HCEC 1CT (cell line): ENCODE measurements at regions not wholly inside any gene's neighbourhood (a gene's known extent, or its start where the extent isn't known, plus 50 kb on each side); places are given as distances from the start of the nearest gene placed in this dataset.
"Not testable (repeated sequence)": the region's sequence is repeated elsewhere in the genome, so short reads cannot be mapped to it uniquely, and the experiment has no call there.

Experiments
- DNase-seq: peaks from one replicate; pipeline ENCODE4 v3.0.0-alpha.2; 2017

- DNase-seq = no peak
These were observed 52.5 kb upstream of the FBXO28 start for GRCh38 chr1:224061436-224061835.

DNA sequence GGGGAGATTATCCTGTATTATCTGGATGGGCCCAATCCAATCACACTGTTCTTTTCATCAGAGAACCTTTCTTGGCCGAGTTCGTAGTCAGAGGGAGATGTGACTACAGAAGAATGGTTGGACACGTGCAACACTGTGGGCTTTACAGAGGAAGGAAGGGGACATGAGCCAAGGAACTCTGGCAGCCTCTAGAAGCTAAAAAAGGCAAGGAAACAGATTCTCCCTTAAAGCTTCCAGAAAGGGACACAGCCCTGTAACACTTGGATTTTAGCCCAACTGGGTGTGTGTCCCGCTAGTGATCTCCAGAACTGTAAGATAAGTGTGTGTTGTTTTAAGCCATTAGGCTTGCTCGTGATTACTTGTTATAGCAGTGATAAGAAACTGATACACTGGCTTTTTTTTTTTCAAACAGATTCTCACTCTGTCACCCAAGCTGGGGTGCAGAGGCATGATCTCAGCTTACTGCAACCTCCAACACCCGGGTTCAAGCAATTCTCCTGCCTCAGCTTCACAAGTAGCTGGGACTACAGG, 53.9 kb upstream of the FBXO28 start:
- DNase-seq = no peak

DNA sequence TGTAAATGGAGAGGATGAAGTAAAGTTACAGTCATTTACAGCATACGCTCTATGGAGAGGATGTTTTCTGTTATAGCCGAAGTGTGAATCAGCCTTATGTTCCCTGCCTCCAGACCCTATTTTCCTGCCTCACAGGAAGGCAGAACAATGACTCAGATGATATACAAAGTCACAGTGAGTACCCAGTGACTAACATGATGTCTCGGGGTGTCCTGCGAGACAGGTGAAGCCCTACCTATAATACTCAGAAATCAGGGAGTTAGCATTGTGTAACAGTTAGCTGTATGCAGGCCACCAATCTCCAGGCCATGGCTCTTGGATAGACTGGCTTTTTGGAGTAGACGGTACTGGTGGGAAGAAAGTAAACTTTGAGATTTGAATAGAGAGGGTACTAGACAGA, 55.6 kb upstream of the FBXO28 start:
- peak; percentile 70 for DNase-seq

DNA sequence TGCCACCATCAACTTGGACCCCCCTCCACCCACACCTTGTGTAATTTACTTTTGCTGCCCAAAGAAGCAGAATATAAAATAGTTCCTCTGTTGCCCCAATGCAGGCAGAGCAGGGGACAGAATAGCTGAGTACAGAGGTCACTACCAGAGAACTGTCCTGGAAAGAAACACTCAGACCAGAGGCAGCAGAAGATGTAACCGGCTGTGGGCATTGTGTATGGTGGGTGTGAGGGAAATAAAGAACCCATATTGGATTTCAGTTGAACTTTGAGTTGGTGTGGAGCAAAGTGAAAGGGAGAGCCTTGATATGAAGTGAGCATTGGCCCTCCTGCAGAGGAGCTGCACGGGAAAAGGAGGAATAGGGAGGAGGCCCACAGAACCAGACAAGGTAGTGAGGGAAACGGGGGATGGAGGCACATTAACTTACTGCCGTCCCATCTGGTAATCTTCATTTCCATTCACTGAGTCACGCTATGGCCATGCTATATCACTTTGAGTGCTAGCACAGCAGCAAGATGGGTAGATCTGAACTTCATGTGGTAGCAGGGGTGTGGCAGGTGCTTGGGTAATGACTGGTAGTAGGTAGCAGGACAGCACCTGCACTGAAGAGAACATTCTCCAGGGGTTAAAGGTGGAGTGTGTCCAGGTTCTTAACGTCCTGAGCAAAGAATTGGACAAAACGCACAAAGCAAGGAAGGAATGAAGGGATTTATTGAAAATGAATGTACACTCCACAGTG, 56.3 kb upstream of the FBXO28 start:
- no peak for DNase-seq

- DNase-seq = peak; percentile 65
These were observed 59.3 kb upstream of the FBXO28 start for GRCh38 chr1:224054611-224055010.

DNA sequence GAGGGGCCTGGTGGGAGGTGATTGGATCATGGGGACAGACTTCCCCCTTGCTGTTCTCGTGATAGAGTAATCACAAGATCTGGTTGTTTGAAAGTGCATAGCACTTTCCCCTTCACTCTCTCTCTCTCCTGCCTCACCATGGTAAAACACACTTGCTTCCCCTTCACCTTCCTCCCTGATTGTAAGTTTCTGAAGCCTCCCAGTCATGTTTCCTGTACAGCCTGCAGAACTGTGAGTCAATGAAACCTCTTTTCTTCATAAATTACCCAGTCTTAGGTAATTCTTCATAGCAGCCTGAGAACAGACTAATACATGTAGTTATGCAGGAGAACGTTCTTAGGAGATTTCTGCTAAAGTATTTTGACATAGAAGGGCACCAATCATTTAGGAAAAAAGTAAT, 59.9 kb upstream of the FBXO28 start:
- no peak for DNase-seq

DNA sequence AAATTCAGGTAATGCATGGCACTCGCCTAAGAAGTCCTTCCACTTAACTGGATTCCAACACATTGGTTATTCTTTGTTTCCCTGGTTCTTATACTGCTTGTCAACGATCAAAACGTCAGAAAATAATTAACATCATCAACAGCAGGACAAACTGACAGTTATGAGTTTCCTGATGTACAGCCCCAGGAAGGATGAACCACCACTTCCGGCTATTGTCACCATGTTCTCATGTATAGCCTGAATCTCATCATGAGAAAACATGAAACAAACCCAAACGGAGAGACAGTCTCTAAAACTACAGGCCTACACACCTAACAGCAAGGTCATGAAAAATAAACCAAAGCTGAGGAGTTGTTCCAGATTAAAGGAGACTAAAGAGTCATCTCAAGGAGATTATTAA, 60.5 kb upstream of the FBXO28 start:
- DNase-seq = no peak

DNA sequence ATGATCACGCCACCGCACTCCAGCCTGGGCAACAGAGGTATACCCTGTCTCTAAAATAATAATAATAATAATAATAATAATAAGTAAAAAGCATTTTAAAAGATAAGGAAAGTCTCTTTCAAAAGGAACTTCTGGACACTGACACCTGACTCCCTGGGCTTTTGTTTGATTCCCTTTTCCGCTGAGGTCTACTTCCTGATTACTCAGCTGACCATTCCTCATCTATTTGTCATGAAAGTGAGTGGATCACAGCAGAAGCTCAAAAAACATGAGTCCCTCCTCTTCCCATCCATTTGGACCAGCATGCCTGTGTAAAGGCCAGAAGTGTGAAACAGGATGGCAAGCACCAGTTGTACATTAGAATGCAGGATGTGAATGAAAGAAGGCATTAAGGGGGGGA, 61.1 kb upstream of the FBXO28 start:
- DNase-seq = peak; percentile 86

GRCh38 chr1:224051782-224052181, 62.1 kb upstream of the FBXO28 start:
- DNase-seq = not testable (repeated sequence)

GRCh38 chr1:224051086-224051406, 62.9 kb upstream of the FBXO28 start:
- DNase-seq = no peak

- DNase-seq = peak; percentile 78
These were observed 66.4 kb upstream of the FBXO28 start for GRCh38 chr1:224047538-224047937.

DNA sequence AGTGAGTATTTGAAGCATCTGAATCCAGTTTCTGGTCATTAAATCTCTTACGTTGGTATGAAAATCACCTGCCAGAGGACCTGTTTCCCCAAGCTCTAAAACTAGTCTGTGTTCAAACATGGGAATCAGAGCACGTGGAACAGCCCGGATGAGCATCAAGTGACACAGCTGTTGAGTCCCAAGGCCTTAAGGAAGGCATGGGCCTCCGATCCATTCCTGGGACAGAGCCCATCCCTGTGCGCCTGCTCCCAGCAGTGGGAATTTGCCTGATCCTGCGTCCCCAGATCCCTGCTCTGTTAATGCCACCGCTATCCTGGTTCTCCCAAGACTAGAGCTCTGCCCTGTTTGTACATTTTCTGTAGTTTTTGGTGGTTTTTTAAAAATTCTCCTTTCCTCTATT, 68.4 kb upstream of the FBXO28 start:
- no peak for DNase-seq

GRCh38 chr1:224044420-224044819, 69.5 kb upstream of the FBXO28 start:
- no peak for DNase-seq

- DNase-seq = peak; percentile 41
These were observed 71.3 kb upstream of the FBXO28 start for GRCh38 chr1:224042557-224043118.

GRCh38 chr1:224041032-224041431, 72.9 kb upstream of the FBXO28 start:
- no peak for DNase-seq

GRCh38 chr1:224040423-224040822, 73.5 kb upstream of the FBXO28 start:
- DNase-seq = not testable (repeated sequence)

DNA sequence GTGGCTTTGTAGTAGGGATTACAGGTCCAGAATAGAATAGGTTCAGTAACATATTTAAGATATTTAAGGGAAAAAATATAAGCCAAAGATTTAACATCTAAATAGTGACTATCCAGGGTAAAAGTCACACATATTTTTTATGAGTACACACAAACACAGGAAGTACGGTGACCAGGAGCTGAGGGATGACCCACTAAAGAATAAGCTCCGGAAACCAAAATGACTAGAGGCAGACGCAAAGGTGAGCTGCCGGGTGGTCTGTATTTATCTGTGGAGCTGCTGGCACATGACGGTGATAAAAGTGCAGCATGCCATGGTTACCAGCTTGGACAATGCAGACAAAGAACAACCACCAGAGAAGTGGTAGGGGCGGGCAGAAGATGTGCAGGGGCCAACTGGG, 73.9 kb upstream of the FBXO28 start:
- not testable (repeated sequence) for DNase-seq

DNA sequence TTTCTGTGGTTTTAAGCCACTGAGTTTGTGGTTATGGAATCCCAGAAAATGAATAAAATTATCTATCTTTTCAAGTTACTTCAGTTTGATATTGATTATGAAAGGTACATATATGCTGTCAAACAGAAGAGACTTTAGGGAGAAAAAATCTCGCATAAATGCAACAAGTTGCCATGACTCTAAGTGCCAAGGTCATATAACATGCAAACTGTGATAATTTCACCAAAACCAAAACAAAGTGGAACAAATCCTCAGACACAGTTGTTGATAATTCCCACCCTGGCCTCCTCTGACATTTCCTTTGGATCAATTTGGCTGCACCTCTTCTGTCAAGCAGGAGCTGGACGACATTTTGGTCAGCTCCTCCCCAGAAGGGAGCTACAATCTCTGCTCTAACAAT, 75.1 kb upstream of the FBXO28 start:
- DNase-seq = not testable (repeated sequence)

DNA sequence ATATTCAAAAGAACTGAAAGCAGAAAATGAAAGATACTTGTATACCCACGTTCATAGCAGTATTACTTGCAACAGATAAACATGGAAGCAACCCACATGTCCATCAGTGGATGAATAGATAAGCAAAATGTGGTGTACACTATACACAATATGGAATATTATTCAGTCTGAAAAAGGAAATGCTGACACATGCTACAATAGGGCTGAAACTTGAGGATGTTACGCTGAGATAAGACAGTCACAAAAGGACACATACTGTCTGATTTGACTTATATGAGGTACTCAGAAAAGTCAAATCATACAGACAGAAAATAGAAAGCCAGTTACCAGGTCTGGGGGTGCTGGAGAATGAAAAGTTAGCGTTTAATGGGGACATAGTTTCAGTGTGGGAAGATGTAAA, 76.5 kb upstream of the FBXO28 start:
- DNase-seq = not testable (repeated sequence)

- not testable (repeated sequence) for DNase-seq
These were observed 81.2 kb upstream of the FBXO28 start for GRCh38 chr1:224032608-224033276.

DNA sequence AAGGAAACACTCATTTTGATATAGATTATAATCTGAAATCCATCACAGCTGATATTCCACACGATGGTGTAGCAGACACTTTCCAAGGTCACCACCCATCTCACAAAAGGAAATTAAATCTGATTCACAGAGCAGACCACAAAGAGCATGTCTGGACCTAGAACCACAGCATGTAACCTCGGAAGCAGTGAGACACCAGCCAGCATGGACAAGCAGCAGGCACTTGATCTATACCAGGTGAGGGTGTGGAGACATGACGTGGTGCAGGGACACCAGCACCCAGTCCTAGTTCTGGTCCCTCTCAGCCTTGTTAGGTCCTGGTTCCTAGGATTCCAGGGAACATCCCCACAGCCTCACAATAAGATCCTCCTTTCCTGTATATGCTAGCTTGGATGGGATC, 81.9 kb upstream of the FBXO28 start:
- not testable (repeated sequence) for DNase-seq

DNA sequence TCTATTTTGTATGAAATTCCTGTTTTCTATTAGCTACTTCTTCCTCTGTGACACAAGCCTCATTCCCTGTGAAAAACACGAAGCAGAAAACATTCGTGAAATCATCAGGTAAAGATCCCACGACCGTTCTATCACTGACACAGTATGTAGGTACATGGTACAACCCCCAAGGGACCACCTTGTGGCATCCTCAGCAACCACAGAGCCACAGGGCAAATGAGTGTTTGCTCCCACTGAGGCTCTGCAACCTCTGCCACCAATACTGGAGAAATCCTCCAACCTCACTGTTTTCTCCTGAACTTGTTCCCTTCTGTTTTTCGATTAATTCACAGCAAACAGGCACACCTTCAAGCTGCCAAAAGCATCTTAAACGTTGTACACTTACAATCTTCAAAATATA, 83.7 kb upstream of the FBXO28 start:
- DNase-seq = not testable (repeated sequence)

- DNase-seq = not testable (repeated sequence)
These were observed 84.5 kb upstream of the FBXO28 start for GRCh38 chr1:224029286-224030025.
